ENCODE measurements at regions not wholly inside any gene's neighbourhood (a gene's known extent, or its start where the extent isn't known, plus 50 kb on each side); places are given as distances from the start of the nearest gene placed in this dataset.

GRCh38 chr1:193831465-193831864, 645.1 kb upstream of the B3GALT2 start:
- TF ChIP-seq CTCF (IDR thresholded peaks at IDR 0.05; ENCODE audit: insufficient read depth, low read length) (no peak), REST (IDR thresholded peaks at IDR 0.05; ENCODE audit: insufficient replicate concordance, low read depth) (no peak), POLR2AphosphoS5 (IDR thresholded peaks at IDR 0.05; ENCODE audit: low read depth) (no peak), SPI1 (IDR thresholded peaks at IDR 0.05; ENCODE audit: borderline replicate concordance, low read depth) (no peak)

Measured in HL-60 (cell line).